Nephron (organoid): ENCODE measurements at regions not wholly inside any gene's neighbourhood (a gene's known extent, or its start where the extent isn't known, plus 50 kb on each side); places are given as distances from the start of the nearest gene placed in this dataset.
A peak's percentile ranks its signal among the peaks of the same experiment; 100 is the strongest.
"Not testable (repeated sequence)": the region's sequence is repeated elsewhere in the genome, so short reads cannot be mapped to it uniquely, and the experiment has no call there.

ENCODE experiments used
- H3K27ac Mint-ChIP-seq, 3 experiments: 2 replicates each; pipeline ENCODE4 v1.8.0; 2020; ENCODE audit warnings: mixed read lengths in 3 of 3, mild to moderate bottlenecking in 2 of 3, moderate library complexity in 1 of 3
- H3K27me3 Mint-ChIP-seq: 2 replicates; pipeline ENCODE4 v1.8.0; 2021; ENCODE audit warnings: low read depth, mild to moderate bottlenecking, moderate library complexity, mixed read lengths
- H3K36me3 Mint-ChIP-seq: 2 replicates; pipeline ENCODE4 v1.8.0; 2020; ENCODE audit warnings: low read depth, mixed read lengths
- H3K4me1 Mint-ChIP-seq: 2 replicates; pipeline ENCODE4 v1.8.0; 2020; ENCODE audit warnings: mixed read lengths
- H3K4me3 Mint-ChIP-seq, 3 experiments: 2 replicates each; pipeline ENCODE4 v1.8.0; 2020; ENCODE audit warnings: mild to moderate bottlenecking in 3 of 3, mixed read lengths in 3 of 3, moderate library complexity in 2 of 3
- H3K9me3 Mint-ChIP-seq: 2 replicates; pipeline ENCODE4 v1.8.0; 2020; ENCODE audit warnings: mixed read lengths
- TF ChIP-seq, protein P1 (sequence below), 3 experiments: fragments of 200-600 bp; sonication (generic); IDR thresholded peaks; one replicate each; pipeline ENCODE4 v1.5.0; 2021; ENCODE audit warnings: antibody characterized with exemption in 3 of 3; ENCODE audit not compliant: unreplicated experiment in 3 of 3

DNA sequence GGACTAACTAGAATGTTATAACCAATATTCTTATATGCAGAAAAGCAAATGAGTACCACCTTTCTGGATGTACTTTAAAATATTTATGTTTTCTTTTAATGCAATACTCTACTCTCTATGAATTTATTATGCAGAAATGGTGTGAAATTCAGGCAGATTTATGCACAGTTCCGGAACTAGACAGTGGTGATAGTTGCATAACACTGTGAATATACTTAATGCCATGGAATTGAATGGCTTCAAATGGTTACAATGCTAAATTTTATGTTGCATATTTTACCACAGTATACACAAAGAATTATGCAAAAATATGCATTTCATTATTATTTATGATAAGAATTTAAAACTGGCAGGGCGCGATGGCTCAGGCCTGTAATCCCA is 287.8 kb upstream of the FN1 start:
- H3K36me3 Mint-ChIP-seq, result no peaks in the 10 kb centered on the region
- no peak overlapping the region for H3K27ac Mint-ChIP-seq
- H3K9me3 Mint-ChIP-seq, result peaks cover 2% of the 10 kb centered on the region
- peaks cover 6% of the 10 kb centered on the region for H3K4me1 Mint-ChIP-seq
- H3K27me3 Mint-ChIP-seq, result peaks cover 3% of the 10 kb centered on the region
- TF ChIP-seq, protein P1, sequence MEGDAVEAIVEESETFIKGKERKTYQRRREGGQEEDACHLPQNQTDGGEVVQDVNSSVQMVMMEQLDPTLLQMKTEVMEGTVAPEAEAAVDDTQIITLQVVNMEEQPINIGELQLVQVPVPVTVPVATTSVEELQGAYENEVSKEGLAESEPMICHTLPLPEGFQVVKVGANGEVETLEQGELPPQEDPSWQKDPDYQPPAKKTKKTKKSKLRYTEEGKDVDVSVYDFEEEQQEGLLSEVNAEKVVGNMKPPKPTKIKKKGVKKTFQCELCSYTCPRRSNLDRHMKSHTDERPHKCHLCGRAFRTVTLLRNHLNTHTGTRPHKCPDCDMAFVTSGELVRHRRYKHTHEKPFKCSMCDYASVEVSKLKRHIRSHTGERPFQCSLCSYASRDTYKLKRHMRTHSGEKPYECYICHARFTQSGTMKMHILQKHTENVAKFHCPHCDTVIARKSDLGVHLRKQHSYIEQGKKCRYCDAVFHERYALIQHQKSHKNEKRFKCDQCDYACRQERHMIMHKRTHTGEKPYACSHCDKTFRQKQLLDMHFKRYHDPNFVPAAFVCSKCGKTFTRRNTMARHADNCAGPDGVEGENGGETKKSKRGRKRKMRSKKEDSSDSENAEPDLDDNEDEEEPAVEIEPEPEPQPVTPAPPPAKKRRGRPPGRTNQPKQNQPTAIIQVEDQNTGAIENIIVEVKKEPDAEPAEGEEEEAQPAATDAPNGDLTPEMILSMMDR (IDR thresholded peaks at IDR 0.05; ENCODE audit: unreplicated experiment in 3 of 3), result no peak
- no peak overlapping the region for H3K4me3 Mint-ChIP-seq

DNA sequence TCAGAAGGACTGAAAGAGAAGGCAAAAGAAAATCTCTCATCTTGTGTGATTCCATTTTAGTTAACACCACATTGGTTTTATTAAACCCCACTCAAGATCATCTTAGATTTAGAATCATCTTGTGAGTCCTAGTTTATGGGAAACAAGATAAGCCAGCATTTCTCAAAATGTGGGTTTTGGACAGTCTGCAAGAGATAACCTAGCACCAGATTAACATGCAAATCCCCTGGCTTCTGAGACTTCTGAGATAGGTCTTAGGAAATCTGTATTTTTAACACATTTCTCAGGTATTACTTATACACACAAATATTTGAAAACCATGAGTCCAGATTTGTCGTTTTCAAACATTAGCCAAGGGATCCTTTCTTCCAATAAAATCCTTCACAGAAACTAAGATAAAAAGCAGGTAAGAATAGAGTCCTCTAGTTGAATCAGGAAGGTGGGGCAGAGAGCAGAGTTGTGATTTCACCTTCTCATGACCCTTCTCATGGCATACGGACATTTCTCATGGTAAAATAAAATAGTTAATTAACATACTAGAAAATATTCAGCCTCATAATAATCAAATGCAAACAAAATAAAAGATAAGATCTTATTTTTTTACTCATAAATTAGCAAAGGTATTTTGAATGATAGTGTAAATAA is 287.2 kb upstream of the FN1 start:
- TF ChIP-seq, protein P1 (IDR thresholded peaks at IDR 0.05; ENCODE audit: unreplicated experiment in 3 of 3), result no peak
- H3K36me3 Mint-ChIP-seq, result no peaks in the 10 kb centered on the region
- peaks cover 2% of the 10 kb centered on the region for H3K9me3 Mint-ChIP-seq
- H3K4me1 Mint-ChIP-seq, result peaks cover 10% of the 10 kb centered on the region
- no peak overlapping the region for H3K4me3 Mint-ChIP-seq
- peaks cover 3% of the 10 kb centered on the region for H3K27me3 Mint-ChIP-seq
- no peak overlapping the region for H3K27ac Mint-ChIP-seq

DNA sequence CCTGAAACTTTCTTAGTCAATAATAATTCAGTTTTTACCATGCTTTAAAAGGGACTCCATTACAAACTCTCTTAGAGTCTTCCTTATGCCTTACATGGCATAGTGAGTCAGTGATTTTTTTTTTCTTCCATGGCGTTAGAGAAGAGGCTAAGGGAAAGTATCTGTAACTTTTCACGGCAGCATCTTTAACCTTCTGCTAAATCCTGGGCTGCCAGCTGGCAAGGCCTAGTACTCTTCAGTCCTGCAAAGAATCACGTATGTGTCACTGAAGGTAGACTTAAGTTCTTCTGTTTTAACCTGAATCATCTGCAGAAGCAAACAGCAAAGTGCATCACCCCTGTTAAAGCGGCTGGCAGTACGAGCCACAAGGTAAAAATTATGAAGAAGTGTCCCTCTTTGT is 286.3 kb upstream of the FN1 start:
- H3K4me1 Mint-ChIP-seq, result peaks cover 20% of the 10 kb centered on the region
- H3K27me3 Mint-ChIP-seq, result peaks cover 3% of the 10 kb centered on the region
- H3K9me3 Mint-ChIP-seq, result peaks cover 2% of the 10 kb centered on the region
- H3K27ac Mint-ChIP-seq, result peak overlapping the region in 1 of 3 experiments; percentile 6
- TF ChIP-seq, protein P1 (IDR thresholded peaks at IDR 0.05; ENCODE audit: unreplicated experiment in 3 of 3), result no peak
- no peaks in the 10 kb centered on the region for H3K36me3 Mint-ChIP-seq
- H3K4me3 Mint-ChIP-seq, result no peak overlapping the region

DNA sequence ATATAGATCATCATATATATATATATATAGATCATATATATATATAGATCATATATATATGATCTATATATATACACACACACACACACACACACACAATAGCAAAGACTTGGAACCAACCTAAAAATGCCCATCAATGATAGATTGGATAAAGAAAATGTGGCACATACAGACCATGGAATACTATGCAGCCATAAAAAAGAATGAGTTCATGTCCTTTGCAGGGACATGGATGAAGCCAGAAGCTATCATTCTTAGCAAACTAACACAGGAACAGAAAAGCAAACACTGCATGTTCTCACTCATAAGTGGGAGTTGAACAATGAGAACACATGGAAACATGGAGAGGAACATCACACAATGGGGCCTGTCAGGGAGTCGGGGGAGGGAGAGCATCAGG is 285.6 kb upstream of the FN1 start:
- not testable (repeated sequence) for H3K36me3 Mint-ChIP-seq, H3K4me3 Mint-ChIP-seq, H3K27ac Mint-ChIP-seq, H3K27me3 Mint-ChIP-seq, H3K9me3 Mint-ChIP-seq
- peaks cover 24% of the 10 kb centered on the region for H3K4me1 Mint-ChIP-seq

DNA sequence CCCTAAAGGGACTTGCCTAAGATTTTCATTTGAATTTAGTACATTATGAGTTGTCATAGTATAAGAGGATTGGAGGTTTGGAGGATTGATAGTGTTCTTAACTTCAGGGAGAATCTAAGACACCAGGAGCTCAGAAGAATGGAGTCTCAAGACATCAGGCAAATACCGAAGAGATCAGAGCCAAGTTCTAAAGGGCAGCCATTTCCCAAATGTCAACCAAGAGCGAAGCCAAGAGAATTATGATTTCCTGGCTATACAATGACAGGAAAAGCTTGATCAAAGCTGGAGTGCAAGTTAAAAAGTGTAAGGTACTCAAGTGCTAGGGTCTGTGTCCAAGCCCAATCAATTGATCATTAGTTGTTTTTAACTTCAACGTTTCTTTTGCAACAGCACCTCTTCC is 283.0 kb upstream of the FN1 start:
- H3K36me3 Mint-ChIP-seq, result no peaks in the 10 kb centered on the region
- TF ChIP-seq, protein P1 (IDR thresholded peaks at IDR 0.05; ENCODE audit: unreplicated experiment in 3 of 3), result no peak
- H3K27me3 Mint-ChIP-seq, result peaks cover 3% of the 10 kb centered on the region
- peak overlapping the region in 2 of 3 experiments; percentile 37 to 99 for H3K27ac Mint-ChIP-seq
- H3K9me3 Mint-ChIP-seq, result no peaks in the 10 kb centered on the region
- peak overlapping the region in 1 of 3 experiments; percentile 4 for H3K4me3 Mint-ChIP-seq
- H3K4me1 Mint-ChIP-seq, result peaks cover 28% of the 10 kb centered on the region

DNA sequence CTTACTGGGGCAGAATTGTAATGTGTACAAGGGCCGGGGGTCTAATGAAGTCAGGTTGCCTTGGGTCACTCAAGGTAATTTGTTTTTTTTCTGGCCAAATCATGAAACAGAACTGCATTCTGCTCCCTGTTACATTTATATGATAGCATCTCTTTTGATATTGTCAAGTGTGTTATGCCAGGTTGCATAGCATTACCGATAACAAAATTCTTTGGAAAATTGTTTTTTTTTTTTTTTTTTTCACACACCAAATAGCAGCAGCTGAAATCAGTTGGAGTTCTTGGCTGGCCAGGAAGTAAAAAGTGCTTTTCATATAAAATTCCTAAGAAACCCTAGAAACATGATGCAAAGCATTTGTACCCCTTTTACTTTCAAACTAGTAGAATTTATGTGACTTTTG is 282.6 kb upstream of the FN1 start:
- Mint-ChIP-seq H3K4me3 (peak overlapping the region in 2 of 3 experiments; percentile 62 to 82), H3K9me3 (no peaks in the 10 kb centered on the region), H3K4me1 (peaks cover 31% of the 10 kb centered on the region), H3K27ac (peak overlapping the region; percentile 81 to 99 (median 85)), H3K36me3 (no peaks in the 10 kb centered on the region), H3K27me3 (peaks cover 3% of the 10 kb centered on the region)
- TF ChIP-seq, protein P1 (IDR thresholded peaks at IDR 0.05; ENCODE audit: unreplicated experiment in 3 of 3), result no peak
